Stomach (tissue), 8 donors: ENCODE measurements at regions not wholly inside any gene's neighbourhood (a gene's known extent, or its start where the extent isn't known, plus 50 kb on each side); places are given as distances from the start of the nearest gene placed in this dataset.
"Not testable (repeated sequence)": the region's sequence is repeated elsewhere in the genome, so short reads cannot be mapped to it uniquely, and the experiment has no call there.

Experiments
- DNase-seq, 2 donors: peaks; one replicate each; pipeline versions ENCODE4 v3.0.0 to v3.0.0-alpha.2; 2013 to 2019
- H3K27ac ChIP-seq, 5 donors: fragments of 200-600 bp in 4 of 5; sonication (generic) in 4 of 5; one replicate each; pipeline ENCODE4 v1.5.1; 2013 to 2019; ENCODE audit warnings: mild to moderate bottlenecking in 1 of 5, moderate library complexity in 1 of 5
- H3K27me3 ChIP-seq, 3 donors: fragments of 200-600 bp; sonication (generic); one replicate each; pipeline ENCODE4 v1.5.1; 2017 to 2019; ENCODE audit warnings: mixed run types in 1 of 3
- H3K36me3 ChIP-seq, 4 donors: fragments of 200-600 bp; sonication (generic); 1 replicate in 3 of 4; 2 replicates in 1 of 4; pipeline ENCODE4 v1.5.1; 2016 to 2019
- H3K4me1 ChIP-seq, 4 donors: fragments of 200-600 bp; sonication (generic); one replicate each; pipeline ENCODE4 v1.5.1; 2016 to 2019
- H3K4me3 ChIP-seq, 4 donors: fragments of 200-600 bp; sonication (generic) in 3 of 4; one replicate each; pipeline ENCODE4 v1.5.1; 2016 to 2019; ENCODE audit warnings: mild to moderate bottlenecking in 1 of 4
- H3K9me3 ChIP-seq, 4 donors: fragments of 200-600 bp; sonication (generic); one replicate each; pipeline ENCODE4 v1.5.1; 2016 to 2019
- EP300 ChIP-seq: sonication (generic); formaldehyde crosslinking; IDR thresholded peaks from one replicate; pipeline ENCODE4 v1.6.1; 2017; ENCODE audit warnings: antibody characterized with exemption
- POLR2A ChIP-seq, 4 donors: fragments of 450-650 bp; IDR thresholded peaks; one replicate each; pipeline ENCODE4 v1.6.1; 2016; ENCODE audit warnings: antibody characterized with exemption in 4 of 4, control low read depth in 2 of 4, mild to moderate bottlenecking in 1 of 4, moderate library complexity in 1 of 4
- POLR2AphosphoS5 ChIP-seq, 3 donors: sonication (generic); formaldehyde crosslinking; IDR thresholded peaks; one replicate each; pipeline ENCODE4 v1.6.1; 2016; ENCODE audit warnings: antibody characterized with exemption in 3 of 3
- WGBS, 5 donors: extraction: QIAGEN DNeasy Blood & Tissue Kit in 3 of 5; methylation state at CpG; one replicate each; pipeline versions ENCODE4 v1.1.5 to v1.1.7; 2013 to 2018; 5-methylcytosine and 5-hydroxymethylcytosine counted together
- intact Hi-C: fragments of 100-400 bp; cut with DNase I; formaldehyde crosslinking; loops from one replicate; pipeline ENCODE4 v1.15.1; 2023; ENCODE audit warnings: low total_unique reads
- TF ChIP-seq, protein P1 (sequence below), 7 experiments: fragments of 450-650 bp in 4 of 7; fragments of 200-600 bp in 3 of 7; sonication (generic) in 3 of 7; IDR thresholded peaks; one replicate each; pipeline ENCODE4 v1.5.1; 2016 to 2019; ENCODE audit warnings: antibody characterized with exemption in 7 of 7, control low read depth in 2 of 7, mild to moderate bottlenecking in 1 of 7
- donor health status: healthy with polysubstance abuse.
- donor health status: Bipolar disorder and iron deficiency.
- donor health status: healthy.

GRCh38 chr9:126183266-126183665 lies 143.4 kb upstream of the MVB12B start:
- peaks cover 0 to 24% (median 7%) of the 10 kb centered on the region in 3 donors for H3K27me3 ChIP-seq
- intact Hi-C loops = no loop called here
- 67 to 77% (median 71%) methylated on average over 10 of the region's 10 CpGs for WGBS, 5 donors

DNA sequence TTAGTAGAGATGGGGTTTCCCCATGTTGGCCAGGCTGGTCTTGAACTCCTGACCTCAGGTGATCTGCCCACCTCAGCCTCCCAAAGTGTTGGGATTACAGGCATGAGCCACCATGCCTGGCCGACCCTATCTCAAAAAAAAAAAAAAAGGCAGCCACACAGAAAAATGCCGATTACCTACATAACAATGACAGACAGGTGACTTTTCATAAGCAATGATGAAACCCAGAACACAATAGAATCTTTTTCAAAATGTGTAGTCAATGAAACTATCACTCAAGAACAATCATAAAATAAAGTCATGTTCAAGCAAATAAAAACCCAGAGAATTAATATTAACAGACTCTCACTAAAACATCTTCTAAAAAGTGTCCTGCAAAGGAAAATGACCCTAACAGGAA lies 135.6 kb upstream of the MVB12B start:
- H3K36me3 ChIP-seq, H3K4me1 ChIP-seq, intact Hi-C loops, H3K27me3 ChIP-seq, H3K9me3 ChIP-seq, DNase-seq, H3K4me3 ChIP-seq, H3K27ac ChIP-seq: not testable (repeated sequence)
- 71 to 92% (median 83%) methylated on average over 2 of the region's 2 CpGs for WGBS, 5 donors

More at GRCh38 chr9:126183266-126183665, 143.4 kb upstream of the MVB12B start:
- H3K9me3 ChIP-seq = peaks cover 0 to 24% (median 4%) of the 10 kb centered on the region in 4 donors
- no peak overlapping the region for H3K27ac ChIP-seq
- H3K36me3 ChIP-seq = no peaks in the 10 kb centered on the region
- H3K4me1 ChIP-seq = no peaks in the 10 kb centered on the region
- H3K4me3 ChIP-seq = no peak overlapping the region
- DNase-seq = no peak
- TF ChIP-seq POLR2A (IDR thresholded peaks at IDR 0.05) (no peak), POLR2AphosphoS5 (IDR thresholded peaks at IDR 0.05) (no peak), EP300 (no peak)
- TF ChIP-seq, protein P1, sequence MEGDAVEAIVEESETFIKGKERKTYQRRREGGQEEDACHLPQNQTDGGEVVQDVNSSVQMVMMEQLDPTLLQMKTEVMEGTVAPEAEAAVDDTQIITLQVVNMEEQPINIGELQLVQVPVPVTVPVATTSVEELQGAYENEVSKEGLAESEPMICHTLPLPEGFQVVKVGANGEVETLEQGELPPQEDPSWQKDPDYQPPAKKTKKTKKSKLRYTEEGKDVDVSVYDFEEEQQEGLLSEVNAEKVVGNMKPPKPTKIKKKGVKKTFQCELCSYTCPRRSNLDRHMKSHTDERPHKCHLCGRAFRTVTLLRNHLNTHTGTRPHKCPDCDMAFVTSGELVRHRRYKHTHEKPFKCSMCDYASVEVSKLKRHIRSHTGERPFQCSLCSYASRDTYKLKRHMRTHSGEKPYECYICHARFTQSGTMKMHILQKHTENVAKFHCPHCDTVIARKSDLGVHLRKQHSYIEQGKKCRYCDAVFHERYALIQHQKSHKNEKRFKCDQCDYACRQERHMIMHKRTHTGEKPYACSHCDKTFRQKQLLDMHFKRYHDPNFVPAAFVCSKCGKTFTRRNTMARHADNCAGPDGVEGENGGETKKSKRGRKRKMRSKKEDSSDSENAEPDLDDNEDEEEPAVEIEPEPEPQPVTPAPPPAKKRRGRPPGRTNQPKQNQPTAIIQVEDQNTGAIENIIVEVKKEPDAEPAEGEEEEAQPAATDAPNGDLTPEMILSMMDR (IDR thresholded peaks at IDR 0.05) = no peak

- DNase-seq = no peak
- Histone ChIP-seq H3K9me3 (peaks cover 0 to 14% (median 0%) of the 10 kb centered on the region in 4 donors), H3K4me1 (no peaks in the 10 kb centered on the region), H3K36me3 (no peaks in the 10 kb centered on the region), H3K27me3 (peaks cover 0 to 13% (median 6%) of the 10 kb centered on the region in 3 donors), H3K4me3 (no peak overlapping the region), H3K27ac (no peak overlapping the region)
- TF ChIP-seq EP300 = no peak
- TF ChIP-seq POLR2A (IDR thresholded peaks at IDR 0.05) = no peak
- TF ChIP-seq, protein P1 (IDR thresholded peaks at IDR 0.05) = no peak
- TF ChIP-seq POLR2AphosphoS5 (IDR thresholded peaks at IDR 0.05) = no peak
- intact Hi-C loops = no loop called here
- WGBS, 5 donors = 61 to 69% (median 67%) methylated on average over 4 of the region's 4 CpGs
Measured at GRCh38 chr9:126198854-126199253, 127.8 kb upstream of the MVB12B start.

DNA sequence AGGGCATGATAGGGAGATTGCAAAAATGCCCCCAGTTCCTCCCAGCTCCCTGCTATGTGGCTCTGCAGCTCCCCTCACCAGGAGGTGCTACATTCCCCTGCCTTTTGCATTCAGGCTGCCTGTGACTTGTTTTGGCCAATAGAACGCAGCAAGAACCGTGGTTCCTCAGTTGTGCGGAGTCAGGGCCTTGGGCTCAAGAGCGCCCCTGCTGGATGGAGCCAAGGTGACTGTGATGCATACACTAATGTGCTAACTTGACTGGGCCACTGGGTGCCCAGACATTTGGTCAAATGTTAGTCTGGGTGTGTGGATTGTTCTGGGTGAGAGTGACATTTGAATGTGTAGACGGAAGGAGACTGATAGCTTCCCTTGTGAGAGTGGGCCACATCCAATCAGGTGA lies 123.3 kb upstream of the MVB12B start:
- TF ChIP-seq, protein P1 (IDR thresholded peaks at IDR 0.05) = no peak
- TF ChIP-seq EP300 = no peak
- no peak for TF ChIP-seq POLR2AphosphoS5 (IDR thresholded peaks at IDR 0.05)
- TF ChIP-seq POLR2A (IDR thresholded peaks at IDR 0.05) = no peak
- Histone ChIP-seq H3K9me3 (peaks cover 0 to 14% (median 0%) of the 10 kb centered on the region in 4 donors), H3K27ac (no peak overlapping the region), H3K27me3 (peaks cover 0 to 40% (median 0%) of the 10 kb centered on the region in 3 donors), H3K36me3 (no peaks in the 10 kb centered on the region), H3K4me1 (peaks cover 0 to 5% (median 0%) of the 10 kb centered on the region in 4 donors), H3K4me3 (no peak overlapping the region)
- intact Hi-C loops = no loop called here
- DNase-seq = no peak
- WGBS, 5 donors = 93 to 96% (median 94%) methylated on average over 5 of the region's 5 CpGs

DNA sequence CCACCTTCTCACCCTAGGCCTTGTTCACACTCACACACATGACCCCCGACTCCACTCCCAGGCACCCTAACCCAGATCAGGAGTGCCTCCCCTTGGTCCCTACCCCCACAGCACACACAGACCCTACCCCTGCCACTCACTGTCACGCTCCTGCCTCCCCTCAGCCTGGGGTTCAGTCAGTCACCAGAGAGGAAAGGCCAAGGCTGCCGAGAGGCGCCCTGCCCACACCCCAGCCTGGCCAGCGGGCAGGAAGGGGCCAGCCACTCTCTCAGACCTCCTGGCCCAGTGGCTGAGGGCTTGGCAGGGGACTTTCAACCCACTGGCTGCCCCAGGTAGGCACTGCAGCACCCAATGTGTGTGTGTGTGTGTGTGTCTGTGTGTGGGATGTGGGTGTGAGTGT lies 122.4 kb upstream of the MVB12B start:
- peaks cover 0 to 14% (median 0%) of the 10 kb centered on the region in 4 donors for H3K9me3 ChIP-seq
- no peaks in the 10 kb centered on the region for H3K36me3 ChIP-seq
- no peak overlapping the region for H3K4me3 ChIP-seq
- H3K4me1 ChIP-seq = peaks cover 0 to 5% (median 0%) of the 10 kb centered on the region in 4 donors
- intact Hi-C loops = no loop called here
- 93 to 99% (median 97%) methylated on average over 3 to 5 of the region's 5 CpGs for WGBS, 5 donors
- no peak overlapping the region for H3K27ac ChIP-seq
- TF ChIP-seq EP300 (no peak), POLR2A (IDR thresholded peaks at IDR 0.05) (no peak), POLR2AphosphoS5 (IDR thresholded peaks at IDR 0.05) (no peak)
- TF ChIP-seq, protein P1 (IDR thresholded peaks at IDR 0.05) = no peak
- no peak for DNase-seq
- H3K27me3 ChIP-seq = peaks cover 0 to 42% (median 0%) of the 10 kb centered on the region in 3 donors
